Erythroblast (primary cell): ENCODE measurements at regions not wholly inside any gene's neighbourhood (a gene's known extent, or its start where the extent isn't known, plus 50 kb on each side); places are given as distances from the start of the nearest gene placed in this dataset.
"Not testable (repeated sequence)": the region's sequence is repeated elsewhere in the genome, so short reads cannot be mapped to it uniquely, and the experiment has no call there.

Experiments
- GATA1 ChIP-seq: IDR thresholded peaks from 2 replicates; pipeline ENCODE4 v1.6.1; 2011; ENCODE audit warnings: low read depth, mild to moderate bottlenecking, control low read depth, low read length, moderate library complexity
- POLR2A ChIP-seq: IDR thresholded peaks from 2 replicates; pipeline ENCODE4 v1.6.1; 2011; ENCODE audit warnings: mild to moderate bottlenecking, low read length

GRCh38 chr7:150169943-150170490 is 153.1 kb upstream of the LRRC61 start:
- TF ChIP-seq POLR2A, GATA1: not testable (repeated sequence)
